Stimulated activated CD4-positive, alpha-beta T cell treated with anti-CD3 and anti-CD28 coated beads, Interleukin-2, amount 100 ng/mL, for 48 hours (primary cell): ENCODE measurements at regions not wholly inside any gene's neighbourhood (a gene's known extent, or its start where the extent isn't known, plus 50 kb on each side); places are given as distances from the start of the nearest gene placed in this dataset.
"Not testable (repeated sequence)": the region's sequence is repeated elsewhere in the genome, so short reads cannot be mapped to it uniquely, and the experiment has no call there.

Experiments
- DNase-seq, 2 donors: peaks; one replicate each; pipeline ENCODE4 v3.0.0-alpha.2; 2020

- DNase-seq: no peak
Observed at GRCh38 chr12:61530456-61530855, 729.7 kb upstream of the USP15 start.

DNA sequence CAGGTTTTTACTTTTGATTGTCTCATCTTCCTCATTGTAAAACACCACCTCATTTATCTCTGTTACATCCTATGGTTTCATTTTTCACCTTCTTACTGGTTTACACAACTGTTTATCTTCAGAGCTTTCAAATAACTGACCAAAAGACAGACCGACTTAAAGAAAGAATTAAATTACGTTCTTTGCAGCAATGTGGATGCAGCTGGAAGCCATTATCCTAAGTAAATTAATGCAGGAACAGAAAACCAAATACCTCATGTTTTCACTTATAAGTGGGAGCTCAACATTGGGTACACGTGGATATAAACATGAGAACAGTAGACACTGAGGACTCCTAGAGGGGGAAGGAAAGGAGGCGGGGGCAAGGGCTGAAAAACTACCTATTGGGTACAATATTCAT lies 729.0 kb upstream of the USP15 start:
- no peak for DNase-seq

- no peak for DNase-seq
Observed at GRCh38 chr12:61536117-61536516, 724.1 kb upstream of the USP15 start.

GRCh38 chr12:61536525-61536924 lies 723.7 kb upstream of the USP15 start:
- DNase-seq: no peak

- DNase-seq: no peak
Observed at GRCh38 chr12:61538951-61539350, 721.3 kb upstream of the USP15 start.

GRCh38 chr12:61542551-61542950 lies 717.7 kb upstream of the USP15 start:
- no peak for DNase-seq

GRCh38 chr12:61546296-61546695 lies 713.9 kb upstream of the USP15 start:
- no peak for DNase-seq

- DNase-seq: no peak
Observed at GRCh38 chr12:61553091-61553490, 707.1 kb upstream of the USP15 start.

DNA sequence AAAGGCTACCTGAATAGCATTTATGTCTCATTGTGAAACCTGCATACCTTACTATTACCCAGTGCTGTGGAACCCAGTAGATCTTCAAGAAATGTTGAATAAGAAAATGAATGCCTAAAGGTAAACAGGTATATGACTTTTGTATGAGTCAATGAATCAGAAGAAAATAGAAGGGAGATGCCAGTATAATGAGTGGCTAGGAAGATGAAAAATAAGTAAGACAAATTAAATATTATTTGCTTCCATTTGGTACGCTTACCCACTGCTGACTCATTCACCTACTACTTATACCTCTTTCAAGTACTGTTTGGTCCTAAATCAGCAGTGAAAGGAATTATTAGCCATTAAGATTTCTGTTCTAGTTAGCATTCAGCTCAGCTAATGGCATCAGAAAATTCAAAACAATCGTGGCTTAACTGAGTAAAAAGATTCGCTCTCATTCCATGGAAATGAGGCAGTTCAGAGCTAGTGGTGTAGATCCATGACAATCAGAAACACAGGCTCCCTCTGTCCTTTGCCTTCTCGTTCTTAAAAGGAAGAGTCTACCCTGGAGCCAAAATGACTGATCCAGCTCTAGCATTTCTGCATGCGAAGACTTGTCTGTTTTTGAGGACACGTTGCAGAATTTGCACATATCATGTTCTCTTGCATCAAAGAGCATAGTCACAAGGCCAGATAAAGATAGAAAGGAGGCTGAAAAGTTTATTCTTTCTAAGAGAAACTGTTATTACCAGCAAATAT lies 705.8 kb upstream of the USP15 start:
- no peak for DNase-seq

- DNase-seq: no peak
Observed at GRCh38 chr12:61563665-61564450, 696.3 kb upstream of the USP15 start.

DNA sequence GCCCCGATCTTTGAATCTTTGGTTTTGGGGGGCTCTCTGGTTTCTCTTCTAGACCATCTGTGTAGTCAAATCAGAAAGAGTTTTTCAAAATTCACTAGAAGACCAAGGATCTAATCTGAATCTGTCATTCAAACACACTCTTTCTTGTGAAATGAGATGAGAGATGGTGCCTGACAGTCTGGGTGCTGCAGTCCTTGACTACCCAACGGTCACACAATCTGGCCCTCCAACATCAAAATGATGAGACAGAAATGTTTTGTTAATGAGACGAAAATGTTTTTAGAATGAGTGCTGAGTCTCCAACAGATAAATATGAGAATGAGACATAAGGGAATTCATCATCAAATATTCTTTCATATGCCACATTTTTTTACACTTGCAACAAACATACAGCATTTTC lies 695.7 kb upstream of the USP15 start:
- DNase-seq: no peak

DNA sequence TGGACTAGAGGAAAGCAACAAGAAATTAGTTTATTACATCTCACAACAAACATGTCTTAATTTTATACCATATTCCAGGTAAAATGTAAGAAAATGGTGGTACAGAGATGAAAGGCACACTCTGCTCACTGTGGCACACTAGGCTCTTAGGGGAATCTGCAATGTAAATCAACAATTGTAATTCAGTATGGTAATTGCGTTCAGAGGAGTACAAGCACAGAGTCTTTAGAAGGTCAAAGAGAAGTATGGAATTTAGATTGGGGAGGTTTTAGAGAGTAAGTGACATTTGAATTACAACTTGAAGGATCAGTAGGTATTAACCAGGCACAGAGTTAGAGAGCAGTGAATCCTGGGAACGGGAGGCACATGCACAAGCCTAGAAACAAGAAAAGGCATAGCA lies 694.0 kb upstream of the USP15 start:
- no peak for DNase-seq

GRCh38 chr12:61574339-61574738 lies 685.9 kb upstream of the USP15 start:
- DNase-seq: no peak

DNA sequence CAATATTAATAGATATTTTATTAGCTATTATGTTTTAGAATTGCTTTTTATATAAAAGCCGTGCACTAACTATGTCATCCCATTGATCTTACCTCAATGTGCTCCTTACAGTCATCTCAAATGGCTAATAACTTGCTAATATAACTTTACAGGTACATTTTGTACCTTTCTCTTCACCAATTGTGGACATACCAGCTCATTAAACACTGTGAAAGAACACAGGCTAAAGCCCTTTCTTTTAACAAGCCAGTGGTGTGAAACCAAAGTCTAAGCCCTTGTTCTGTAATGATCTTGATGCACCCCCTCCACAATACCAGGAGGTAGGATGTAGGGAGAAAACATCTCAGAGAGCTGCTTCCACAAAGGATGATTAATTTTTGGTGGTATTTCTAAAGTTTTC lies 675.3 kb upstream of the USP15 start:
- no peak for DNase-seq

GRCh38 chr12:61590864-61591263 lies 669.3 kb upstream of the USP15 start:
- DNase-seq: not testable (repeated sequence)

GRCh38 chr12:61610143-61610542 lies 650.1 kb upstream of the USP15 start:
- DNase-seq: no peak

- no peak for DNase-seq
Observed at GRCh38 chr12:61629702-61630101, 630.5 kb upstream of the USP15 start.

- no peak for DNase-seq
Observed at GRCh38 chr12:61646639-61647038, 613.6 kb upstream of the USP15 start.

GRCh38 chr12:61647566-61647965 lies 612.6 kb upstream of the USP15 start:
- DNase-seq: no peak

- no peak for DNase-seq
Observed at GRCh38 chr12:61652265-61652664, 607.9 kb upstream of the USP15 start.

GRCh38 chr12:61654698-61655097 lies 605.5 kb upstream of the USP15 start:
- no peak for DNase-seq

DNA sequence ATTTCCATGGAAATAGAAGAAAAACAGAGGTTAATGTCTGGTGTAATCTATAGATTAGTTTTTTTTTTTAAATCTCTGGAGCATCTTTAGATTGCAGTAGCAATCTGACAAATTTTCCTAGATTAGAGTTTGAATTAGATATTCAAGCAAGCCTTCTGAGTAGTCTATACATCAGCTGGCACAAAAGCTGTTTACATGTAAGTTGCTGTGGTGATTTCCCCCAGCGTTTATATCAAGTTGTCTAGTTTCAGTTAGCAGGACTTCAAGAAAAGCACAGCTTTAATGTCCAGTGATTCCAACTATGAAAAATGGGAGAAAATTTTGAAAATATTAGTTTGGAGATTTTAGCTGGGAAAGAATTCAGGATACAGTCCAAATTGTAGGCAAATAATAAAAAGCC lies 605.0 kb upstream of the USP15 start:
- DNase-seq: no peak

DNA sequence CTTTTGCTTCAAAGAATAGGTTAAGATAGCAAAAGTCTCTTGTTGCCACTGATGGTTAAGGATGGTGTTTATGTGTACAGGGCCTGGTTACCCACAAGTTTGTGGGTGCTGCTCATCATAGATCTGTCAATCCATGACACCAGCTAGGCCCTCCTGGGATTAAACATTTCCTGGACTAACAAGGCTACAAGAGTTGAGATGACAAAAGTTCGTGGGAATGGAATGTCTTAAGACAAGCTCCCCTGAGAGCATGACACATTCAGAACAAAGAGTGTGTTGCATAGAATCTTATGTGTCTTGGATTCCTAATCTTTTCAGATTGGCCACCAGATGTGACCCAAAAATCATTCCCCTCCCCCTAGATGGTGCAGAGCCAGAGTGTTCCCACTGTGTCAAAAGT lies 592.5 kb upstream of the USP15 start:
- no peak for DNase-seq

- DNase-seq: no peak
Observed at GRCh38 chr12:61676520-61676919, 583.7 kb upstream of the USP15 start.

- no peak for DNase-seq
Observed at GRCh38 chr12:61687407-61687806, 572.8 kb upstream of the USP15 start.
